Upper lobe of left lung (tissue), 6 donors: ENCODE measurements at regions not wholly inside any gene's neighbourhood (a gene's known extent, or its start where the extent isn't known, plus 50 kb on each side); places are given as distances from the start of the nearest gene placed in this dataset.

Experiments used
- ATAC-seq, 2 donors: fragments of 200-7000 bp; cut with Tn5 transposase; one replicate each; pipeline ENCODE4 v1.9.1; 2022; ENCODE audit warnings: mild to moderate bottlenecking in 2 of 2, moderate library complexity in 2 of 2; ENCODE audit not compliant: low FRiP score in 2 of 2
- DNase-seq, 2 donors: peaks; one replicate each; pipeline ENCODE4 v3.0.0-alpha.2; 2019 to 2020
- H3K27ac ChIP-seq, 4 donors: fragments of 200-600 bp; sonication (generic); one replicate each; pipeline ENCODE4 v1.5.1; 2016 to 2019
- H3K27me3 ChIP-seq, 4 donors: fragments of 200-600 bp; sonication (generic); one replicate each; pipeline ENCODE4 v1.5.1; 2017 to 2019
- H3K36me3 ChIP-seq, 4 donors: fragments of 200-600 bp; sonication (generic); one replicate each; pipeline ENCODE4 v1.5.1; 2016 to 2019
- H3K4me1 ChIP-seq, 4 donors: fragments of 200-600 bp; sonication (generic); one replicate each; pipeline ENCODE4 v1.5.1; 2018 to 2019
- H3K4me3 ChIP-seq, 4 donors: fragments of 200-600 bp; sonication (generic); one replicate each; pipeline ENCODE4 v1.5.1; 2017 to 2019; ENCODE audit warnings: mild to moderate bottlenecking in 2 of 4, moderate library complexity in 1 of 4
- H3K9me3 ChIP-seq, 4 donors: fragments of 200-600 bp; sonication (generic); one replicate each; pipeline ENCODE4 v1.5.1; 2018 to 2019
- CTCF ChIP-seq, 6 experiments: fragments of 450-650 bp in 4 of 6; fragments of 200-600 bp in 2 of 6; sonication (generic) in 2 of 6; IDR thresholded peaks; one replicate each; pipeline ENCODE4 v1.5.1; 2016 to 2019; ENCODE audit warnings: antibody characterized with exemption in 6 of 6
- EP300 ChIP-seq, 4 donors: sonication (generic); formaldehyde crosslinking; IDR thresholded peaks; one replicate each; pipeline ENCODE4 v1.5.1; 2017; ENCODE audit warnings: antibody characterized with exemption in 4 of 4, control low read depth in 2 of 4
- POLR2A ChIP-seq, 4 donors: fragments of 450-650 bp; IDR thresholded peaks; one replicate each; pipeline ENCODE4 v1.5.1; 2016 to 2017; ENCODE audit warnings: antibody characterized with exemption in 4 of 4, mild to moderate bottlenecking in 2 of 4
- POLR2AphosphoS5 ChIP-seq, 2 donors: sonication (generic); formaldehyde crosslinking; IDR thresholded peaks; one replicate each; pipeline ENCODE4 v1.5.1; 2017; ENCODE audit warnings: antibody characterized with exemption in 2 of 2
- WGBS, 2 donors: methylation state at CpG; one replicate each; pipeline ENCODE4 v1.1.5; 2017 to 2018; 5-methylcytosine and 5-hydroxymethylcytosine counted together
- donor health status: DM: no; HTN: no; CAD: no; lungs with moderate emphysema.
- donor health status: DM: no; HTN: yes; CAD: no; lungs with severe emphysema.

- Histone ChIP-seq H3K36me3 (no peaks in the 10 kb centered on the region), H3K27ac (no peak overlapping the region), H3K27me3 (no peaks in the 10 kb centered on the region), H3K4me3 (no peak overlapping the region), H3K4me1 (peaks cover 6 to 30% (median 18%) of the 10 kb centered on the region in 4 donors), H3K9me3 (no peaks in the 10 kb centered on the region)
- TF ChIP-seq CTCF (IDR thresholded peaks at IDR 0.05) (no peak), POLR2A (IDR thresholded peaks at IDR 0.05) (no peak), EP300 (IDR thresholded peaks at IDR 0.05) (no peak), POLR2AphosphoS5 (IDR thresholded peaks at IDR 0.05) (no peak)
- whole genome bisulfite sequencing, 2 donors, result 88 to 89% methylated on average over 7 of the region's 7 CpGs
- ATAC-seq (no peak), DNase-seq (no peak)
Measured at GRCh38 chr1:9440261-9440660, 99.0 kb upstream of the SLC25A33 start.

GRCh38 chr1:9440763-9441194 lies 98.5 kb upstream of the SLC25A33 start:
- ATAC-seq (no peak), DNase-seq (peak in 1 of 2 donors; percentile 34)
- WGBS, 2 donors, result 70 to 74% methylated on average over 3 of the region's 3 CpGs
- Histone ChIP-seq H3K36me3 (no peaks in the 10 kb centered on the region), H3K27me3 (no peaks in the 10 kb centered on the region), H3K4me1 (peaks cover 6 to 29% (median 18%) of the 10 kb centered on the region in 4 donors), H3K27ac (peak overlapping the region in 2 of 4 donors; percentile 54 to 65), H3K4me3 (no peak overlapping the region), H3K9me3 (no peaks in the 10 kb centered on the region)
- no peak for TF ChIP-seq POLR2AphosphoS5 (IDR thresholded peaks at IDR 0.05)
- TF ChIP-seq POLR2A (IDR thresholded peaks at IDR 0.05), result no peak
- no peak for TF ChIP-seq EP300 (IDR thresholded peaks at IDR 0.05)
- no peak for TF ChIP-seq CTCF (IDR thresholded peaks at IDR 0.05)

- Histone ChIP-seq H3K27ac (peak overlapping the region; percentile 49 to 65 (median 59)), H3K9me3 (no peaks in the 10 kb centered on the region), H3K27me3 (no peaks in the 10 kb centered on the region), H3K4me3 (no peak overlapping the region), H3K4me1 (peaks cover 6 to 21% (median 16%) of the 10 kb centered on the region in 4 donors), H3K36me3 (no peaks in the 10 kb centered on the region)
- peak; percentile 78 to 79 for DNase-seq
- 37 to 47% methylated on average over 10 to 19 of the region's 20 CpGs for WGBS, 2 donors
- TF ChIP-seq POLR2A (IDR thresholded peaks at IDR 0.05) (no peak), POLR2AphosphoS5 (IDR thresholded peaks at IDR 0.05) (no peak), EP300 (IDR thresholded peaks at IDR 0.05) (no peak)
- ATAC-seq, result peak; percentile 13 to 67
Measured at GRCh38 chr1:9441451-9442133, 97.7 kb upstream of the SLC25A33 start.

- no peak overlapping the region for H3K4me3 ChIP-seq
- DNase-seq, result no peak
- H3K27me3 ChIP-seq, result no peaks in the 10 kb centered on the region
- H3K9me3 ChIP-seq, result no peaks in the 10 kb centered on the region
- H3K27ac ChIP-seq, result peak overlapping the region in 3 of 4 donors; percentile 10 to 65 (median 64)
- TF ChIP-seq CTCF (IDR thresholded peaks at IDR 0.05) (no peak), POLR2A (IDR thresholded peaks at IDR 0.05) (no peak), EP300 (IDR thresholded peaks at IDR 0.05) (no peak), POLR2AphosphoS5 (IDR thresholded peaks at IDR 0.05) (no peak)
- 73 to 78% methylated on average over 8 of the region's 8 CpGs for WGBS, 2 donors
- H3K36me3 ChIP-seq, result no peaks in the 10 kb centered on the region
- H3K4me1 ChIP-seq, result peaks cover 6 to 21% (median 13%) of the 10 kb centered on the region in 4 donors
- no peak for ATAC-seq
Measured at GRCh38 chr1:9442278-9442846, 96.9 kb upstream of the SLC25A33 start.

- Histone ChIP-seq H3K4me1 (peaks cover 6 to 19% (median 13%) of the 10 kb centered on the region in 4 donors), H3K9me3 (no peaks in the 10 kb centered on the region), H3K4me3 (no peak overlapping the region), H3K36me3 (no peaks in the 10 kb centered on the region), H3K27me3 (no peaks in the 10 kb centered on the region), H3K27ac (peak overlapping the region in 2 of 4 donors; percentile 10 to 55)
- 78 to 86% methylated on average over 3 of the region's 3 CpGs for WGBS, 2 donors
- TF ChIP-seq EP300 (IDR thresholded peaks at IDR 0.05) (no peak), CTCF (IDR thresholded peaks at IDR 0.05) (no peak), POLR2AphosphoS5 (IDR thresholded peaks at IDR 0.05) (no peak), POLR2A (IDR thresholded peaks at IDR 0.05) (no peak)
- DNase-seq (no peak), ATAC-seq (no peak)
Measured at GRCh38 chr1:9442986-9443385, 96.3 kb upstream of the SLC25A33 start.
